Hepatocyte (in vitro differentiated cells): ENCODE measurements at regions not wholly inside any gene's neighbourhood (a gene's known extent, or its start where the extent isn't known, plus 50 kb on each side); places are given as distances from the start of the nearest gene placed in this dataset.

Experiments used
- EZH2 ChIP-seq: fragments of 200-600 bp; sonication (generic); IDR thresholded peaks from 2 replicates; pipeline ENCODE4 v1.6.1; 2016; ENCODE audit warnings: antibody characterized with exemption, mild to moderate bottlenecking, borderline replicate concordance
- EZH2phosphoT487 ChIP-seq: fragments of 200-600 bp; sonication (generic); IDR thresholded peaks from one replicate; pipeline ENCODE4 v1.6.1; 2018; ENCODE audit warnings: antibody characterized with exemption, mild to moderate bottlenecking, low read depth, moderate library complexity; ENCODE audit not compliant: unreplicated experiment, severe bottlenecking
- TF ChIP-seq, protein P1 (sequence below): fragments of 200-600 bp; sonication (generic); IDR thresholded peaks from 2 replicates; pipeline ENCODE4 v1.5.1; 2016; ENCODE audit warnings: antibody characterized with exemption, mild to moderate bottlenecking; ENCODE audit not compliant: poor library complexity

GRCh38 chr11:122468965-122469364 lies 186.6 kb upstream of the UBASH3B start:
- TF ChIP-seq, protein P1, sequence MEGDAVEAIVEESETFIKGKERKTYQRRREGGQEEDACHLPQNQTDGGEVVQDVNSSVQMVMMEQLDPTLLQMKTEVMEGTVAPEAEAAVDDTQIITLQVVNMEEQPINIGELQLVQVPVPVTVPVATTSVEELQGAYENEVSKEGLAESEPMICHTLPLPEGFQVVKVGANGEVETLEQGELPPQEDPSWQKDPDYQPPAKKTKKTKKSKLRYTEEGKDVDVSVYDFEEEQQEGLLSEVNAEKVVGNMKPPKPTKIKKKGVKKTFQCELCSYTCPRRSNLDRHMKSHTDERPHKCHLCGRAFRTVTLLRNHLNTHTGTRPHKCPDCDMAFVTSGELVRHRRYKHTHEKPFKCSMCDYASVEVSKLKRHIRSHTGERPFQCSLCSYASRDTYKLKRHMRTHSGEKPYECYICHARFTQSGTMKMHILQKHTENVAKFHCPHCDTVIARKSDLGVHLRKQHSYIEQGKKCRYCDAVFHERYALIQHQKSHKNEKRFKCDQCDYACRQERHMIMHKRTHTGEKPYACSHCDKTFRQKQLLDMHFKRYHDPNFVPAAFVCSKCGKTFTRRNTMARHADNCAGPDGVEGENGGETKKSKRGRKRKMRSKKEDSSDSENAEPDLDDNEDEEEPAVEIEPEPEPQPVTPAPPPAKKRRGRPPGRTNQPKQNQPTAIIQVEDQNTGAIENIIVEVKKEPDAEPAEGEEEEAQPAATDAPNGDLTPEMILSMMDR: no peak
- no peak for TF ChIP-seq EZH2
- TF ChIP-seq EZH2phosphoT487: no peak
